HG02798 (cell line): ENCODE measurements at regions not wholly inside any gene's neighbourhood (a gene's known extent, or its start where the extent isn't known, plus 50 kb on each side); places are given as distances from the start of the nearest gene placed in this dataset.
"Not testable (repeated sequence)": the region's sequence is repeated elsewhere in the genome, so short reads cannot be mapped to it uniquely, and the experiment has no call there.

Experiments used
- ATAC-seq: cut with Tn5 transposase; IDR thresholded peaks from one replicate; pipeline ENCODE4 v1.9.1; 2021; ENCODE audit warnings: mild to moderate bottlenecking; ENCODE audit not compliant: unreplicated experiment, poor library complexity

DNA sequence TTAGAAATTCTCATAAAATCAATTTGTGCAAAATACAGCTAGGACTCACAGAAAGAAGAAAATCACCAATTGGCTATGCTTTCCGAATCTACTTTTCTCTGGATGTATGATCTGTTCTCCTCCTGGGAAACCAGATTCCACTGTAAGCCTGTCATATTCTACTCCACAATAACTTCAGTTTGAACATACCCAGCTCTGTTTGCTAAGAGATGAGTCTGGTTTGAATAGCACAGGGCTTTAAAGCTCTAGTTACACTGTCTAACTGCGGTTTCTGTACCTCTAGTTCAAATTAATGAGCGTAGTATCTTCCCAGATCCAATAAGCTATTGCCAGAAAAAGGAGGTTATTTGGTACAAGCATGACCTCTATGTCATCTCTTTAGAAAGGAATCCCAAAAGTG lies 270.1 kb downstream of the DAD1 start:
- no peak for ATAC-seq

DNA sequence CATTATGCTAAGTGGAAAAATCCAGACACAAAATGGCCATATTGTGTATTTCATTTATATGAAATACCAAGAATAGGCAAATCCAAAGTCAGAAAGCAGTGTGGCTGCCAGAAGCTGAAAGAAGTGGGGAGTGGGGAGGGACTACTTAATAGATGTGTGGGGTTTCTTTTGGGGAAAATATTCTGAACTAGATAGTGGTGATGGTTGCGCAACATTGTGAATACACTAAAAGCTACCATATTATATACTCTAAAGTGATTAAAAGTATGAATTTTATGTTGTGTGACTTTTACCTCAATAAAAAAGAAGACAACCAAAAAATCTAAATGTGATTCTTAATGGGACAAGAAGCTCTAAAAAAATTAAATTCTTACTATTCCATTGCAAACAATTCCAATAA lies 272.6 kb downstream of the DAD1 start:
- ATAC-seq, result no peak

DNA sequence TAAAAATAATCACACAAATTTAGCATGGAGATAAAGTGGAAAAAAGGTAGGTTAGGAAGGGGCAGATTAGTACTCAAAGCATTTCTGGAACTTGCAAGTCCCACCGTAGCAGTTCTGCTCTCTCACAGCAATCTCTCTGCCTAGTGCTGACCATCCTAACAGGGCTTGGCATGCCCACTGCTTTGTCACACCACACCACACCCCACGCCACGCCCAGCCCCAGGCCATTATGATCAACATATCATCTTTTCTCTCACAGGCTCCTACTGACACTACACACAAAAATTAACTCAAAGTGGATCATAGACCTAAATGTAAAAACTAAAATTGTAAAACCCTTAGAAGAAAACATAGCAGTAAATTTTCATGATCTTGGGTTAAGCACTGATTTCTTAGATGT lies 273.7 kb downstream of the DAD1 start:
- ATAC-seq, result no peak

DNA sequence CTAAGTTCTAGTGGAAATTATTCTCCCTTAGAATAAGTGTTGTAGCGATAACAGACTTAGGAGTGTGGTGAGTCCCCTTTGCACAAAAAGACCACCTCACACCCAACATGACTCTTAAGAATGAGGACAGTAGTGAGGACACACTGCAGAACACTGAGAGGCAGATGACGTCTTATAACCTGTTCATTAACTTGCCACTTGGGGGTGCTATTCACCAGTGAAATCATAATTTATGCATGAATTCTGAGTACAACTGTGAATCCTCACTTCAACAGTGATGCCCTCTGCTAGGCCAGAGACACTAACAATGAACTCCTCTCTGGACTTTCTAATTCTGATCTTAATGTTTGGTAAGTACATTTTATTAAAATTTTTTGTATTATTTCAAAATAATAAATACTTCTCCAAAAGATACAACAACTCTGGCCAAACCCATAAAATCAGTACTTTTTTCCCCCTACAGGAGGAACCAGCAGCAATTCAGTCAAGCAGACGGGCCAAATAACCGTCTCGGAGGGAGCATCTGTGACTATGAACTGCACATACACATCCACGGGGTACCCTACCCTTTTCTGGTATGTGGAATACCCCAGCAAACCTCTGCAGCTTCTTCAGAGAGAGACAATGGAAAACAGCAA lies 274.7 kb downstream of the DAD1 start:
- peak; percentile 76 for ATAC-seq

DNA sequence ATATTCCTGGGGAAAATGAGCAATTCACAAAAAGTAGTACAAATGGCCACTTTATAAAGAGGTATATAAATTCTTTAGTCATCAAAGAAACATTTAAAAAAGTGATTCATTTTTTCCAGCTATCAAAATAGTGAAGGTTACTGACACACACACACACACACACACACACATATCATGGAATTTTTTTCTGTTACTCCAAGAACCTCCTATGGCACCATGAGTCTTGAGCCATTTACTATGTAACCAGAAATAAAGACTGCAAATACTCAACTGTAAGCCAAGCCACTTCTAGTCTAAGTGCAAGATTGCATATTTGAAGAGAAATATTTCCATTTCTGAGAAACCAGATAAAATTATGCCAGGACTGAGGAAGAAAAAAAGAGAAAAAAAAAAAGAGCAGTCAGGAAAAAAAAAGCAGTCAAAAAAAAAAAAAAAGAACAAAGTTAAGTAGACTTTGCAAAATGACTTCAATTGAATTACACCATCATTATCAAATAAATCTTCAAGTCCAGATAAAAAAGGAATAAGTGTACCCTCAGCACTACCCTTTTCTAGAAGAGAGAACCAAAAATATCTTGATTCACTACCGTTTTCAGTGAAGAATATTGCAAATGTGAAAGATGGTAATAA lies 275.7 kb downstream of the DAD1 start:
- no peak for ATAC-seq

DNA sequence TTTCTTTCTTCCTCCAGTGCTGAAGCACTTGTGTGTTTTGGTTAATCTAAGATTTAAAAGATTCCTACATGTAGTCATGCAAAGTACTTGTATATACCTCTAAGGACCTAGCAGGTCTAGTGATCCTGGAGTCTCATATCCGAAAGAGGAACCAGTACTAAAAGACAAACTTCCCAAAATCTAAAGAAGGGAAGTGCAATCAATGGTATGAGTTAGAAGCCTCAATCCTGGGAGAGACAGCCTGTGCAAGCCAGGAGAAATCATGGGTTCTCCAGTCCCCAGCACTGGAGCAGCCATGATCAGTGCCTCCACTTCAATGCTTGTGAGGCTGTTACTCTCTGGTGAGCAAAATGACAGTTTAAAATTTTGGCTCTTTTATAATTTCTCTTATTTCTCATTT lies 277.4 kb downstream of the DAD1 start:
- ATAC-seq, result no peak

DNA sequence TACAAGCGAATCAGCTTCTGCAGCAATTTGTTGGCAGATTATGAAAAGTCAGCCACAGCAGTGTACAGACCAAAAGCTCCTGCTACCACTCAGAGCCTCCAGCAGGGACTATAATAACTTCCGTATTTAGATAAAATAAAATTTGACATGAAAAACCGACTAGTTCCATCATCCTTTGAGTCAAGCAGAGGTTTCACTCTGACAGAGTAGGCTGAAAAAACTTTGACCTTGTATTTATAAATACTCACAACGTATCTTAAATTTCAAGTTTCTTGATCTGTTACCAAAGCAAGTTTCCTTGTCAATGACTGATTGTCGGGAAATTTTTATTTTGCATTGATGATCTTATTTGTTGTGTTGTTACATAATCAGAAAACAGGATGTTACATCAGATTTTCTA lies 283.4 kb downstream of the DAD1 start:
- ATAC-seq, result no peak

DNA sequence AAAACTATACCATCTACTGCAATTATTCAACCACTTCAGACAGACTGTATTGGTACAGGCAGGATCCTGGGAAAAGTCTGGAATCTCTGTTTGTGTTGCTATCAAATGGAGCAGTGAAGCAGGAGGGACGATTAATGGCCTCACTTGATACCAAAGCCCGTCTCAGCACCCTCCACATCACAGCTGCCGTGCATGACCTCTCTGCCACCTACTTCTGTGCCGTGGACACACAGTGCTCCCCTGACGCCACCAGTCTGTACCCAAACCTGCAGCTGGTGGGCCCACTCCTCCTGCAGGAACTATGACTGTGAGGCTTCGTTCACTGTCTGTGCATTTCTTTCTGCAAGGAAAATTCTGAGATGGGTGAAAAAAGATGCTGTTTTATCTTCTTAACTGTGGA lies 284.7 kb downstream of the DAD1 start:
- no peak for ATAC-seq

DNA sequence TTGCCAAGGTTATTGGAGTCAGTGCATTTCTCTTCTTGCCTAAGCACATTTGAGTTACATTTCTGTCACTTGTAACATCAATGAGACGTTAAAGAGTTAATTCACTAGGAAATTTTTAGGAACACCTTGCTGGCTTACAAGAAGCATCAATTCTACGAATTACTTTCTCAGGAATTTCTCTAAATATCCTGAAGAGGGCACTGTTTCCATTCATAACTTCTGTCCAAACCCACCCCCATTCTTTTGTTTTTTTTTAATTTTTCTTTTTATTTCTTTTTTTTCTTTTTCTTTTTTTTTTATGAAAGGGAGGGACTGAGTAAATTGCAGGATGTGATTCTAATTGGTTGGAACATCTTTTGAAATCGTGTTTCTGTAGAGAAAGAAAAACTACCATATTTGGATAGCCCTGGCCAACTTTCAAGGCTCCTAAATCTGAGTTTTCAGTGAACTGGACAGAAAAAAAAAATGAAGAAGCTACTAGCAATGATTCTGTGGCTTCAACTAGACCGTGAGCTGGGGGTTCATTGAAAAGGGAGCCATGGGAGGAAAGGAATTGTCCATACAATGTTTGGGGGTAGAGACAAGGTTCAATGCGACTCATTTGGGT lies 285.3 kb downstream of the DAD1 start:
- ATAC-seq, result no peak

DNA sequence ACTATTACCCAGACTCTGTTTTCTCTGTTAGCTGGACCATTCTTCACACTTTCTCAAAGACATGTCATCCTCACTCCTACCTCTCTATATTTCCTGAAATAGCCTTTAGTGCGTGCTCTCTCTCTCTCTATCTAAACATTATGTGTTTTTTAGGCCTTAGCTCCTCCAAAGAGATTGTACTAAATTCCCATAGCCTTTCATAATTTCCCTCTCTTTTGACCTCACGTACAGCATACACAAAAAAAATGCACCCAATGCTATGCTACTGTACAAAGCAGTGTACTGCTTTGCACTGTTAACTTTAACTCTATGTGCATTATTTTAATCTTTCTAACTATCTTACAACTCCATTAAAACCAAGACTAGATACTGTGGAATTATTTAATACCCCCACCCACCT lies 288.4 kb downstream of the DAD1 start:
- ATAC-seq, result no peak

DNA sequence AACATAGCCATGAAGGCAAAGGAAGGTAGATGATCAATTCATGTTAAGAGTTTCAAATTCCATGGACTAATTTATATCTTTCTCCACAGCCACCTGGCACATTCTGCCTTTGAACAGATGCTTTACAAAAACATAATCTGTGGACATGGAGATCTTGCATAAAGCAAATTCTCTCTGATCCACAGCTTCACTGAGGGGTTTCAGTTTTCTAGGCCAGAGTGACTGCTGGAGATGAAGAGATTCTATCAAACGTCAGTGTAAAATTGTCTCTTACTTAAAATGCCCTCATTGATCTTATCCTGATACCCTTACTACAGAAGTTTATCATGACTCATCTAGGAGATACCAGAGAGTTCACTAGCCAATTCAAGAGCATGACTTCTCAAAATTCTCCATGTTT lies 291.6 kb downstream of the DAD1 start:
- ATAC-seq, result no peak

DNA sequence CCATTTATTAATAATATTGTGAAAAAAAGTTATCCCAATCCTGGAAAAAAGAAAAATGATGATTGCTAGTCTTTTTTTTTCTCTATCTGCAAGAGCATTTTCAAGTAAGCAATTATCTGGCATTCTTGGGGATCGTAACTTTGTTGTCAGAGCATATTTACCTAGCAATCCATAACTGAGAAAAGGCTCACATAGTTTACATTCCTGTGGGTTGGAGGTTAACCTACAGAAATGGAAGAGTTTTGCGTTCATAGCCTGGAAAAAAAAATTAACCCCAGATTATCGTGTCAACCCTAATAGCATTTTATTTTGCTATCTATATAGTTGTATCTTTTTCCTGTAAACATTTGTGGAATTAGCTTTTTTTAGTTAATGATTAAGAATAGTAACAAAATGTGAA lies 292.3 kb downstream of the DAD1 start:
- no peak for ATAC-seq

DNA sequence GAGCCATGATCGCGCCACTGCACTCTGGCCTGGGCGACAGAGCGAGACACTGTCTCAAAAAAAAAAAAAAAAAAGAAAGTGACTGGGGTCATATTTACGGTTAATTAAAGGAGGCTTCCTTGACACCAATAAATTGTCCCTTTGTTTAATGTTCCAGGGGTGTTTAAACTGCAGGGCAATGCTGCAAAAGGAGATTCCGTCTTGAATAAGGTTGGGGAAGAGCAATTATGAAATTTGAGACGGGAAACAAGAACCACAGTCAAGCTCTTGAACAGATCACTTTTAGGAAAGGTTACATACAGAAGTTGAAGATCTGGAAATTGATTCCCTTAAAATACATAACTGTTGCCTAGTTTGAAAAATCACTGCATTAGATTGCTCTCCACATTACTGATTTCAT lies 292.9 kb downstream of the DAD1 start:
- no peak for ATAC-seq

DNA sequence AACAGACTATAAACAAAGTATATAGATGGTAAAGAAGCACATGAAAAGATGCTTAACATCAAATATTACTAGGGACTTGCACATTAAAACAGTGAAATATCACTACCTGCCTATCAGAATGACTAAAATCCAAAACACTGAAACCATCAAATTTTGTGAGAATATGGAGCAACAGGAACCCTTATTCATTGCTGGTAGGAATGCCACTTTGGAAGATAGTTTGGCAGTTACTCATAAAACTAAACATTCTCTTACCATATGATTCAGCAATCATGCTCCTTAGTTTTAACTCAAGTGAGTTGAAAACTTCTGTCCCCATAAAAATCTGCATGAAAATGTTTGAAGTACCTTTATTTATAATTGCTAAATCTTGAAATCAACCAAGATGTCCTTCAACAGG lies 297.6 kb downstream of the DAD1 start:
- no peak for ATAC-seq

DNA sequence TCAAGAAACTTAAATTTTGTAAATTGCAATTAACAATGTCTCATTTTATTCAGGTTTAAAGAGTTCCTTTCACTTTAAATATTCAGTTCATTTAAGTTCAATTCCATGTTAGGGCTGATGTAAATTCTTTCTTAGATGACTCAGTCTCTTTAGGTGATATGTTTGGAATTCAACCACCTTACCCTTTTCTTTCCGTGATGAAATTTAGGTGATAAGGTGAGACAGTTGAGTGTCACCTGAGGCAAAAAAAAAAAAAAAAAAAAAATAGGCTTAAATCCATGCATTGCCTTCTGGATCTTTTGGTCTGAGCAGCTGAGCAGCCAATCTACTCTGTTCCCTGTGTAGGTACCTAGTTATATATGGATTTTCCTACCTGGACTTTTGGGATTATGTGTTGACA lies 299.5 kb downstream of the DAD1 start:
- no peak for ATAC-seq

DNA sequence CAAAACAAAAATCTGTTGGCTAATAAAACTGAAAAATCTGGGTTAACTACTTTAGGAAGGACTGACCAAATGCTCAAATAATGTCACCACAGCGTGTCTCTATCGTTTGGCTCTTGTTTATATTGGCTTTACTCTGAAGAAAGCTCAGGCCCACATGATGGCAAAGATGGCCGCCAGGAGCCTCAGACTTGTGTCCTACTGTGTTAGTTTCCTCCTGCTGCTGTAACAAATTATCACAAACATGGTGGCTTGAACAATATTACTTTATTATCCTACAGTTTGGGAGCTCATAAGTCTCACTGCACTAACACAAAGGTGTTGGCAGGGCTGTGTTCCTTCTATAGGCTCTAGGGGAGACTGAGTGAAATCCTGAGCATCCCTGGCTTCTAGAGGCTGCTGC lies 303.0 kb downstream of the DAD1 start:
- ATAC-seq, result no peak

DNA sequence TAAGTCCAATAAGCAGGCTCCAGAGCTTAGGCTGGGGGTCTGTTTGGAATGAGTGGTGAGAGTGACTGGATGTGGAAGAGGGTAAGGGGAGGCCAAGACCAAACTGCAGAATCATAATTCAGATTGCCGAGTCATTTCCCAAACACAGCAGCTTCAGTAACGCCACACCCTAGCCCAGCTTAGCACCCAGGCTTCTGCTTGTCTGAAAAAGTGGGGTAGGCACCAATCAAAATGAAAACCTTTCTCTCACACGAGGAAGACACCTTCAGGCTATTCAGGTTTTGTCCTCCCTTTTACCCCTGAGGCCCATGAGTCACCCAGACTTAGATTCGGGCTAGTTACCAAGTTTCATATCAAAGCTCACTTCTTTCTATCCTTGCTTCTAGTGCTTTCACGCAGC lies 306.1 kb downstream of the DAD1 start:
- no peak for ATAC-seq

DNA sequence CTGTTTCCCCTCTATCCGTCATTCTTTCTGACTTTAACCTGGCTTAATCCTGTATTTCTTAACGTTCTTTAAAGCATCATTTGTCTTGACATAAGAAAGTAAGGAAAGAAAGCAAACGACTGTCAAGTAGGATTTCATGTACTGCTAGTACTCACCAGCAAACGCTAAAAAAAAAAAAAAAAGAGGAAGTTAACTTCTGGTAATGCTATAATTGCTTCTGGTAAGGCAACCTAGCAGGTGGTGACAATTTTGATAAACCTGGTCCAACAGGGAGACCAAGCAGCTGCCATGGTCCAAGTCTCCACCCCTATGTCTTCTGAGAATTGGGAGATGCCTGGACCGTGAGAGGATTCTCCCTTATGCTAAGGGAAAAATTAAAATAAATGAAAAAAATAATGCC lies 306.6 kb downstream of the DAD1 start:
- peak; percentile 56 for ATAC-seq

DNA sequence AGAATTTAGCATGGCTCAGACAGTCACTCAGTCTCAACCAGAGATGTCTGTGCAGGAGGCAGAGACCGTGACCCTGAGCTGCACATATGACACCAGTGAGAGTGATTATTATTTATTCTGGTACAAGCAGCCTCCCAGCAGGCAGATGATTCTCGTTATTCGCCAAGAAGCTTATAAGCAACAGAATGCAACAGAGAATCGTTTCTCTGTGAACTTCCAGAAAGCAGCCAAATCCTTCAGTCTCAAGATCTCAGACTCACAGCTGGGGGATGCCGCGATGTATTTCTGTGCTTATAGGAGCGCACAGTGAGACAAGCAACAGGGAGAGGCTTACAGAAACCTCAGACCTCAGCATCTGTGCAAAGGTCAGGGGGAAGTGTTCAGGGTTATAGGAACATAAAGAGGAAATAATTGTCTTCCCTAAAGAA lies 307.6 kb downstream of the DAD1 start:
- ATAC-seq, result not testable (repeated sequence)

DNA sequence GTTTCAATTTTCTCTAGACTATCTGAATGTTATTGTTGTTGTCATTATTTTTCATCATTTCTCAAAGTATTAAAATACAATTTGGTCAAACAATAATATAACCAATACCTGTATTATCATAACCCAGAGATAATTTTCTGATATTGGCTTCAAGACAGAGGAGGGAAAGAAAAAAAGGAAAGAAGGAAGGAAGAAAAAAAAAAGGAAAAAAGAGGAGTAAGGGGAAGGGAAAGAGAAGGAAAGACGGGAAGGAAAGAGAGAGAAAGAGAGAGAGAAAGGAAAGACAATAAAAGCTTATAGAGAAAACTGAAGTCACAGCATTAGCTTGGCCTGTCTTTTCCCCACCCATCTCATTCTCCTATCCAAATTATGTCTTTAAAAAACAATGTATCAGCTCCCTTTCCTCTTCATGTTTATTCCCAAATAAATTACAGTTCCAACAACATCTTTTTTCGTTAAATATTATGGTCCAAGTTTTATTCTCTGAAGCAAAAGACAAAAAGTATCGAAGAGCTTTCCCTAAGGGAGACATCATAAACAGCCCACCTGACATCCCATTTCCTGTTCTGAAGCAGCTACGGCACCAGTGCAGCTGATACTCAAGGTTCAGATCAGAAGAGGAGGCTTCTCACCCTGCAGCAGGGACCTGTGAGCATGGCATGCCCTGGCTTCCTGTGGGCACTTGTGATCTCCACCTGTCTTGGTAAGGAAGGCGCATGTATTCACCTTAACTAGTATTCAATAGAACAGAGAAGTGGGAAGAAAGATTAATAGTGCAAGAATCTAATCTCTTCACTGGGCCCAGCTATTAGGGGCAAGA lies 308.3 kb downstream of the DAD1 start:
- no peak for ATAC-seq
